Liver (tissue), 8 donors: ENCODE measurements at regions not wholly inside any gene's neighbourhood (a gene's known extent, or its start where the extent isn't known, plus 50 kb on each side); places are given as distances from the start of the nearest gene placed in this dataset.

Source experiments
- DNase-seq: peaks from one replicate; pipeline ENCODE4 v3.0.0-alpha.2; 2017; ENCODE audit warnings: low spot score
- H3K27ac ChIP-seq, 2 donors: one replicate each; pipeline ENCODE4 v1.7.0; 2013; ENCODE audit warnings: inconsistent platforms in 2 of 2, low read length in 2 of 2, control low read depth in 1 of 2, low read depth in 1 of 2, mild to moderate bottlenecking in 1 of 2
- H3K27me3 ChIP-seq, 4 donors: one replicate each; pipeline versions ENCODE4 v1.6.1 to v1.7.0; 2013; ENCODE audit warnings: low read length in 3 of 4, inconsistent platforms in 1 of 4, mild to moderate bottlenecking in 1 of 4, moderate library complexity in 1 of 4; ENCODE audit not compliant: control insufficient read depth in 4 of 4, insufficient read depth in 4 of 4
- H3K36me3 ChIP-seq, 4 donors: one replicate each; pipeline versions ENCODE4 v1.6.1 to v1.7.0; 2013; ENCODE audit warnings: low read length in 3 of 4, mild to moderate bottlenecking in 3 of 4, low read depth in 1 of 4, moderate library complexity in 1 of 4; ENCODE audit not compliant: control insufficient read depth in 4 of 4, insufficient read depth in 3 of 4
- H3K4me1 ChIP-seq, 4 donors: one replicate each; pipeline versions ENCODE4 v1.6.1 to v1.7.0; 2013; ENCODE audit warnings: low read length in 3 of 4, mild to moderate bottlenecking in 3 of 4, moderate library complexity in 1 of 4; ENCODE audit not compliant: control insufficient read depth in 4 of 4, insufficient read depth in 4 of 4
- H3K4me3 ChIP-seq, 3 donors: one replicate each; pipeline versions ENCODE4 v1.6.1 to v1.7.0; 2013; ENCODE audit warnings: low read length in 3 of 3, control low read depth in 1 of 3, low read depth in 1 of 3, mild to moderate bottlenecking in 1 of 3
- H3K9ac ChIP-seq, 2 donors: one replicate each; pipeline ENCODE4 v1.7.0; 2013; ENCODE audit warnings: low read length in 2 of 2, mild to moderate bottlenecking in 2 of 2, moderate library complexity in 2 of 2, control low read depth in 1 of 2, low read depth in 1 of 2
- H3K9me3 ChIP-seq, 4 donors: one replicate each; pipeline versions ENCODE4 v1.6.1 to v1.7.0; 2013; ENCODE audit warnings: low read length in 3 of 4; ENCODE audit not compliant: control insufficient read depth in 4 of 4
- ATF3 ChIP-seq: IDR thresholded peaks from 2 replicates; pipeline ENCODE4 v1.6.1; 2016; ENCODE audit warnings: antibody characterized with exemption
- CTCF ChIP-seq: fragments of 150-350 bp; IDR thresholded peaks from 2 replicates; pipeline ENCODE4 v1.5.1; 2017; ENCODE audit warnings: improper control_type of control experiment, low read depth, low read length; ENCODE audit not compliant: missing input control
- EGR1 ChIP-seq, 2 donors: IDR thresholded peaks; 2 replicates each; pipeline ENCODE4 v1.6.1; 2016 to 2018; ENCODE audit warnings: antibody characterized with exemption in 2 of 2, low read depth in 2 of 2
- FOXA1 ChIP-seq: IDR thresholded peaks from 2 replicates; pipeline ENCODE4 v1.6.1; 2016; ENCODE audit warnings: antibody characterized with exemption
- FOXA2 ChIP-seq: IDR thresholded peaks from 2 replicates; pipeline ENCODE4 v1.6.1; 2016; ENCODE audit warnings: antibody characterized with exemption
- GABPA ChIP-seq, 2 donors: IDR thresholded peaks in 1 of 2; conservative IDR thresholded peaks in 1 of 2; 2 replicates each; pipeline ENCODE4 v1.6.1; 2016; ENCODE audit warnings: antibody characterized with exemption in 2 of 2, mild to moderate bottlenecking in 1 of 2, moderate library complexity in 1 of 2
- HNF4A ChIP-seq, 2 donors: conservative IDR thresholded peaks; 2 replicates each; pipeline ENCODE4 v1.6.1; 2016; ENCODE audit warnings: antibody characterized with exemption in 2 of 2, mild to moderate bottlenecking in 2 of 2
- HNF4G ChIP-seq: IDR thresholded peaks from 2 replicates; pipeline ENCODE4 v1.6.1; 2016; ENCODE audit warnings: antibody characterized with exemption
- JUND ChIP-seq, 2 donors: IDR thresholded peaks; 2 replicates each; pipeline ENCODE4 v1.6.1; 2016; ENCODE audit warnings: antibody characterized with exemption in 2 of 2
- MAX ChIP-seq: IDR thresholded peaks from 2 replicates; pipeline ENCODE4 v1.6.1; 2016; ENCODE audit warnings: antibody characterized with exemption
- NR2F2 ChIP-seq: IDR thresholded peaks from 2 replicates; pipeline ENCODE4 v1.6.1; 2016; ENCODE audit warnings: antibody characterized with exemption
- RAD21 ChIP-seq, 2 donors: IDR thresholded peaks; 2 replicates each; pipeline ENCODE4 v1.6.1; 2016; ENCODE audit warnings: antibody characterized with exemption in 2 of 2, mild to moderate bottlenecking in 2 of 2
- REST ChIP-seq: IDR thresholded peaks from 2 replicates; pipeline ENCODE4 v1.6.1; 2016; ENCODE audit warnings: antibody characterized with exemption, mild to moderate bottlenecking
- RXRA ChIP-seq, 2 donors: IDR thresholded peaks; 2 replicates each; pipeline ENCODE4 v1.6.1; 2017 to 2018; ENCODE audit warnings: antibody characterized with exemption in 2 of 2, mild to moderate bottlenecking in 1 of 2
- SP1 ChIP-seq: IDR thresholded peaks from 2 replicates; pipeline ENCODE4 v1.6.1; 2018; ENCODE audit warnings: antibody characterized with exemption, mild to moderate bottlenecking
- TAF1 ChIP-seq: conservative IDR thresholded peaks from 2 replicates; pipeline ENCODE4 v1.6.1; 2016; ENCODE audit warnings: antibody characterized with exemption, mild to moderate bottlenecking
- YY1 ChIP-seq: IDR thresholded peaks from 2 replicates; pipeline ENCODE4 v1.6.1; 2016; ENCODE audit warnings: antibody characterized with exemption, mild to moderate bottlenecking
- ZBTB33 ChIP-seq: IDR thresholded peaks from 2 replicates; pipeline ENCODE4 v1.6.1; 2016; ENCODE audit warnings: antibody characterized with exemption
- WGBS: extraction: QIAGEN DNeasy Blood & Tissue Kit; methylation state at CpG from one replicate; pipeline ENCODE4 v1.1.7; 2013; 5-methylcytosine and 5-hydroxymethylcytosine counted together
- donor health status: healthy.
- donor health status: healthy.
- donor health status: healthy.
- donor health status: healthy.
- donor health status: healthy.

- Histone ChIP-seq H3K9ac (no peak overlapping the region), H3K27ac (no peak overlapping the region), H3K36me3 (no peaks in the 10 kb centered on the region), H3K4me1 (no peaks in the 10 kb centered on the region), H3K9me3 (no peaks in the 10 kb centered on the region), H3K4me3 (no peak overlapping the region), H3K27me3 (peaks cover 0 to 4% (median 0%) of the 10 kb centered on the region in 4 donors)
- 62% methylated on average over 2 of the region's 2 CpGs for WGBS
- DNase-seq, result no peak
- no peak for TF ChIP-seq YY1
- TF ChIP-seq EGR1 (IDR thresholded peaks at IDR 0.05; ENCODE audit: low read depth in 2 of 2), result no peak
- no peak for TF ChIP-seq ZBTB33
- no peak for TF ChIP-seq REST
- no peak for TF ChIP-seq SP1
- TF ChIP-seq GABPA (IDR thresholded peaks at IDR 0.05 in 1 of 2, conservative IDR thresholded peaks at IDR 0.05 in 1 of 2), result no peak
- no peak for TF ChIP-seq JUND (IDR thresholded peaks at IDR 0.05)
- TF ChIP-seq HNF4A (conservative IDR thresholded peaks at IDR 0.05), result no peak
- TF ChIP-seq FOXA1, result no peak
- no peak for TF ChIP-seq MAX
- no peak for TF ChIP-seq TAF1
- TF ChIP-seq HNF4G, result no peak
- no peak for TF ChIP-seq CTCF
- no peak for TF ChIP-seq NR2F2
- TF ChIP-seq RXRA (IDR thresholded peaks at IDR 0.05), result no peak
- no peak for TF ChIP-seq RAD21 (IDR thresholded peaks at IDR 0.05)
- TF ChIP-seq ATF3, result no peak
- TF ChIP-seq FOXA2, result no peak
Measured at GRCh38 chr13:53474878-53475277, 446.3 kb downstream of the OLFM4 start.
